ENCODE measurements at regions not wholly inside any gene's neighbourhood (a gene's known extent, or its start where the extent isn't known, plus 50 kb on each side); places are given as distances from the start of the nearest gene placed in this dataset.

- TF ChIP-seq CTCF (IDR thresholded peaks at IDR 0.05; ENCODE audit: borderline replicate concordance, insufficient read depth, low read depth, low read length) = no peak
- H3K4me3 ChIP-seq (ENCODE audit: low read depth, low read length) = no peak overlapping the region
These were observed 135.4 kb downstream of the TMEM132E start for GRCh38 chr17:34714475-34715410.

DNA sequence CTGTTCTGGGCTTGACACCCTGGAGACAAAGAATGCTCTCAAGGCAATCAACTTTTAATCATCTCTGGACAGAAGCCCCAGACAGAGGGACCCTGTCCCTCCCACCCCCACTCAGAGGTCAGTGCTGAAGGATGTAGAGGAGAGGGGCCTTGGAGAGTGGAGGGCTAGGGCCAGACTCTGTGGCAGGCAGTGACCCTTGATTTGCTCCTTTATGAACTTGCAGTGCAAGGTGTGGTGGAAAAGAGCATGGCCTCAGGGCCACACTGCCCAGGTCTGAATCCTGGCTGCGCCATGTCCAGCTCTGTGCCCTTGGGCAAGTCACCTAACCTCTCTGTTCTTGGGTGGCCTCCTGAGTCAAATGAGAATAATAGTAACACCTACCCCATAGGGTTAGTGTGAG is 134.3 kb downstream of the TMEM132E start:
- no peak for TF ChIP-seq CTCF (IDR thresholded peaks at IDR 0.05; ENCODE audit: borderline replicate concordance, insufficient read depth, low read depth, low read length)
- H3K4me3 ChIP-seq (ENCODE audit: low read depth, low read length) = no peak overlapping the region

- H3K4me3 ChIP-seq (ENCODE audit: low read depth, low read length) = no peak overlapping the region
- TF ChIP-seq CTCF (IDR thresholded peaks at IDR 0.05; ENCODE audit: borderline replicate concordance, insufficient read depth, low read depth, low read length) = no peak
These were observed 133.3 kb downstream of the TMEM132E start for GRCh38 chr17:34712481-34713195.

GRCh38 chr17:34711646-34712045 is 132.3 kb downstream of the TMEM132E start:
- TF ChIP-seq CTCF (IDR thresholded peaks at IDR 0.05; ENCODE audit: borderline replicate concordance, insufficient read depth, low read depth, low read length) = no peak

GRCh38 chr17:34710226-34710625 is 130.8 kb downstream of the TMEM132E start:
- H3K4me3 ChIP-seq (ENCODE audit: low read depth, low read length) = no peak overlapping the region
- no peak for TF ChIP-seq CTCF (IDR thresholded peaks at IDR 0.05; ENCODE audit: borderline replicate concordance, insufficient read depth, low read depth, low read length)

More at GRCh38 chr17:34711646-34712045, 132.3 kb downstream of the TMEM132E start:
- H3K4me3 ChIP-seq (ENCODE audit: low read depth, low read length) = no peak overlapping the region

DNA sequence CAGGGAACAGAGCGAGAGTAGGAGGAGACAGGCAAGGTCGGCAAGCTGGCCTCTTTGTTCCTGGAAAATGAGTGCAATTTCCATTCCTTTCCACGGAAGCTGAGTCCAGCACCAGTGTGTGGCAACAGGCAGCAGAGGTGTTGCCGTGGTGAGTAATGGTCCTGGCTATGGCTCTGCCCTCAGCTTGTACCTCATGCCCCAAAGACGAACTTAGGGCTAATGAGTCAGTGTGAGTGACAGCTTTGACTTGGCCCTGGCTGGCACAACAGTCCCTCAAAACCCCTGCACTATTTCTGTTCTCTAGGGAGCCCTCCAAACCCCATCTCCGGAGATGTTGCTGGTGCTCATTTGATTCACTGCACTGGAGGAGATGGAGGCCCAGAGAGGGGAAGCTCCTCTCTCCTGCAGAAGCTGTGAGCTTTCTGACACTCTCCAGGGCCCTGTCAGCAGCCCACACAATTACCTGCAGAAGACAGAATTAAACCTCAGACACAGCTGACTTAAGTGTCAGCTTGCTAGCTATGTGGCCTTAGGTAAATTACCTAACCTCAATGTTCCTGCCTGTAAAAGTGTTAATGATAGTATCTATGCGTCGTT is 129.9 kb downstream of the TMEM132E start:
- H3K4me3 ChIP-seq (ENCODE audit: low read depth, low read length) = no peak overlapping the region
- TF ChIP-seq CTCF (IDR thresholded peaks at IDR 0.05; ENCODE audit: borderline replicate concordance, insufficient read depth, low read depth, low read length) = no peak

Measured in GM12875 (cell line).